22Rv1 (cell line): ENCODE measurements at regions not wholly inside any gene's neighbourhood (a gene's known extent, or its start where the extent isn't known, plus 50 kb on each side); places are given as distances from the start of the nearest gene placed in this dataset.

Experiments used
- ZFX ChIP-seq: fragments of 450-650 bp; IDR thresholded peaks from 2 replicates; pipeline ENCODE4 v1.6.1; 2017; ENCODE audit warnings: antibody characterized with exemption, borderline replicate concordance
- TF ChIP-seq, protein P1 (sequence below): fragments of 450-650 bp; IDR thresholded peaks from 2 replicates; pipeline ENCODE4 v1.5.1; 2017; ENCODE audit warnings: mild to moderate bottlenecking

DNA sequence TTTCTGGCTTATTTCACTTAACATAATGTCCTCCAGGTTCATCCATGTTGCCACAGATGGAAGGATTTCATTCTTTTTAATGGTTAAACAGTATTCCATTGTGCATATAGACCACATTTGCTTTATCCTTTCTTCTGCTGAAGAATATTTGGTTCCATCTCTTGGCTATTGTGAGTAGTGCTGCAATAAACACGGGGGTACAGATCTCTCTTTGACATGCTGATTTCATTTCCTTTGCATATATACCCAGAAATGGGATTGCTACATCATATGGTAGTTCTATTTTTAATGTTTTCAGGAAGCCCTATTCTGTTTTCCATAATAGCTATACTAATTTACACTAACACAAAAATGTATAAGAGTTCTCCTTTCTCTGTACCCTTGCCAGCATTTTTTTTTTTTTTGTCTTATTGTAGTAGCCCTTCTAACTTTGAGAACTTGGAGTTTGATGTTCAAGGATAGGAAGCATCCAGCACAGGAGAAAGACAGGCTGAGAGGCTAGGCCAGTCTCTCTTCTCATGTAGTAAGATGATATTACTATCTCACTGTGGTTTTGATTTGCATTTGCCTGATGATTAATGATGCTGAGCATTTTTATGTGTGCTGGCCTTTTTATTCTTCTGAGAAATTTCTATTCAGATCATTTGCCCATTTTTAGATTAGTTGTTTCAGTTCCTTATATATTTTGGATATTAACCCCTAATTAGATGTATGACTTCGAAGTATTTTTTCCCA lies 592.2 kb upstream of the ZNF608 start:
- TF ChIP-seq, protein P1, sequence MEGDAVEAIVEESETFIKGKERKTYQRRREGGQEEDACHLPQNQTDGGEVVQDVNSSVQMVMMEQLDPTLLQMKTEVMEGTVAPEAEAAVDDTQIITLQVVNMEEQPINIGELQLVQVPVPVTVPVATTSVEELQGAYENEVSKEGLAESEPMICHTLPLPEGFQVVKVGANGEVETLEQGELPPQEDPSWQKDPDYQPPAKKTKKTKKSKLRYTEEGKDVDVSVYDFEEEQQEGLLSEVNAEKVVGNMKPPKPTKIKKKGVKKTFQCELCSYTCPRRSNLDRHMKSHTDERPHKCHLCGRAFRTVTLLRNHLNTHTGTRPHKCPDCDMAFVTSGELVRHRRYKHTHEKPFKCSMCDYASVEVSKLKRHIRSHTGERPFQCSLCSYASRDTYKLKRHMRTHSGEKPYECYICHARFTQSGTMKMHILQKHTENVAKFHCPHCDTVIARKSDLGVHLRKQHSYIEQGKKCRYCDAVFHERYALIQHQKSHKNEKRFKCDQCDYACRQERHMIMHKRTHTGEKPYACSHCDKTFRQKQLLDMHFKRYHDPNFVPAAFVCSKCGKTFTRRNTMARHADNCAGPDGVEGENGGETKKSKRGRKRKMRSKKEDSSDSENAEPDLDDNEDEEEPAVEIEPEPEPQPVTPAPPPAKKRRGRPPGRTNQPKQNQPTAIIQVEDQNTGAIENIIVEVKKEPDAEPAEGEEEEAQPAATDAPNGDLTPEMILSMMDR = no peak
- TF ChIP-seq ZFX = no peak
